Stimulated activated CD4-positive, alpha-beta T cell treated with anti-CD3 and anti-CD28 coated beads, Interleukin-15, amount 100 ng/mL, for 48 hours (primary cell): ENCODE measurements at regions not wholly inside any gene's neighbourhood (a gene's known extent, or its start where the extent isn't known, plus 50 kb on each side); places are given as distances from the start of the nearest gene placed in this dataset.

ENCODE experiments used
- DNase-seq, 2 donors: peaks; one replicate each; pipeline ENCODE4 v3.0.0-alpha.2; 2020; ENCODE audit warnings: low read depth in 2 of 2

DNA sequence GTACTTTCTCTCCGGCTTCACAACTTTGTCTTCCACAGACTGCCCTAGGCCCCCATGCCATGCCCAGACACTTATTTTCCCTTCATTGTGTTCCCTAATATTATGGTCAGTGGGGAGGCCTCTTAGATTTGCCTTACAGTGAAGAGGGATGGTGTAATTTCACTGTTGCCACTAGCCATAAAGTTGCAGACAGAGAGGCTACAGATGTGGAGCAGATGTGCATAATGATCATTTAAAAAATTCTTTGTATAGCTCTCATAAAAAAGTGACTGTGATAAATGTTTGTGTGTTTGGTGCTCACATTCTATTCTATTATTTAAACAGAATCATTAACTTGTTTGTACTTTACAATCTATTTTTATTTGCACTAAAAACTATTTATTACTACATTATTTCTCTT, 67.5 kb upstream of the FN1 start:
- no peak for DNase-seq

DNA sequence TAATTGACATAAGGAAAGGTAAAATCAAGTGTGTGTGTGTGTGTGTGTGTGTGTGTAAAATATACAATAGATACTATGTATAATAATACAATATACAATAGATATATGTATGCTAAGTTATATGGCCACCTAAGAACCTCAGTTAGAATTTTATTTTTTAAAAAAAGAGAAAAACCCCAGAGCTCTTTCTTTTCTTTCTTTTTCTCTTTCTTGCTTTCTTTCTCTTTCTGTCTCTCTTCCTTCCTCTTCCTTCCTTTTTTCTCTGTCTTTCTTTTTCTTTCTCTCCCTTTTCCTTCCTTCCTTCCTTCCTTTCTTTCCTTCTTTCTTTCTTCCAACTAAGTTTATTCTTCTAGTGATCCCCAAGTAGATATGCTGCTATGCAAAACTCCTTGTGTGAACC, 64.6 kb upstream of the FN1 start:
- no peak for DNase-seq

DNA sequence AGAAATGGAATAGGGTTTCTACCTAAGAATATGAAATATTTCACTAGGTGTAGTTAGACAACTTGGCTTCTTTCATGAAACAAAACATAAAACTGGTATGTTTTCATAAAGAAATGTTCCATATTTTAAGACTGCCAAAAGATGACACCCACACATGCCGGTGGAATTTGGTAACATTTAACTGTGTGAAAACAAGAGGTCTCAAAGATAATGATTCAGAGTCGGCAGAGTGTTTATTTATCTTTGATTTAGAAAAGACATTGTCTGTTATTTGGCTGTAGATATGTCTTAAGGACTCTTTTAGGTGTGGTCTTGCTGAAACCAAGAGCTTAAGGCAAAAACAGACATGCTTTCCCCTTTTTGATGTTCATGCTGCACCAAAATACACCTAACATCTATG, 63.5 kb upstream of the FN1 start:
- DNase-seq, result no peak

DNA sequence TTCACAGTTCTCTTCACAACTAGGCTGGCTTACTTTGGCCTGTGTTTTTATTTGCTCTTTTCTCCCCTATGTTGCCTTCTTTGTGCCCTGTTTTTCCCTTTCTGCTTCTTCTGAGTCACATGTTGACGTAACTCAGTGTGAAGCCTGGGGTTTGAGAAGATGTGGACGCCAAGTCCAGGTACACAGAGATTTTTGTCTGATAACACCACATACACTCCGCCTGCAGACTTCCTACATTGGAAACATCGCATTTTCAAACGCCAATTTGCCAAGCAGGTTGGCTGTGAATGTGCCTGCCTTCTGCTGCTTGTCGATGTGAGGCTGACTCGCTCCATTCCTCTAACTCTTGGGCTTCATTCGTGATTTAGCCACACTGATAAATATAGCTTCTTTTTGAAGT, 62.6 kb upstream of the FN1 start:
- DNase-seq, result no peak

DNA sequence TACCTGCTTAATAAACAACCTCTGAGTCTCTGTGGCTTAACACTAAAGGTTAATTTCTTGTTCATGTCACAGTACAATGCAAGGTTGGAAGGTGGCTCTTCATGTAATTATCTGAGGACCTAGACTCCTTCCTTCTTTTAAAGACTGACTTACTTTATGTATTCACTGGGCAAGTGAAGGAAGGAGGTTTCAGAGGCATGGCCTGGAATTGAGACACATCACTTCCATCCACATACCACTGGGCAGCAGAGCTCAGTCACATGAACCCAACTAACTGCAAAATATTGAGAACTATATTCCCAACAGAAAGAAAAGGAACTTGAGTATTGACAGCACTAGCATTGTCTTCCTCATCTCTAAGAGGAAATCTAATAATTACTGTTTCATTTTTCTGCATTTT, 57.5 kb upstream of the FN1 start:
- no peak for DNase-seq

DNA sequence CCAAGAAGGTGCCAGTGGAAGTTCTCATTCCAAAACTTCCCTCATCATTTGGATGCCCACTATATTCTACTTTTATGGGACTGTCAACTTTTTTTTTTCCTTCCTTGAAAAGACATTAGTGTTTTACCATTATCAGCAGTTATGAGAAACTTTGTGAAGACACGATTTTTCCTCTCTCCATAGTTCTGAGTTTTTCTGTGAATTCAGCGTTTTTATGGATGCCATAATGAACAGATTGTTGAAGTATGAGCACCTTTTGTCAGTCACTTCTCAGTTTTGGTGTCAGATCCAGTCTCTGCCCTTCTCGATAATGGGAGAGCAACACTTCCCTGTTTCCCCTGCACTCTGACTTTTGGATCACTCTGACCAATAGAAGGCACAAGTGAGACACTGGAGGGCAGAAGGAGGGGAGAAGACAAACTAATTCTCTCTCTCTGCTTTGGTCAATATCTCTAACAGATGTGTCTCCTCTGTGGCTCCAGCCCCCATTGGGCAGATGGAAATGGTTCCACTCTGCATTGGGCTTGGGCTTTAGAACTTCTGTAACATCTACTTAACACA, 53.5 kb upstream of the FN1 start:
- no peak for DNase-seq

DNA sequence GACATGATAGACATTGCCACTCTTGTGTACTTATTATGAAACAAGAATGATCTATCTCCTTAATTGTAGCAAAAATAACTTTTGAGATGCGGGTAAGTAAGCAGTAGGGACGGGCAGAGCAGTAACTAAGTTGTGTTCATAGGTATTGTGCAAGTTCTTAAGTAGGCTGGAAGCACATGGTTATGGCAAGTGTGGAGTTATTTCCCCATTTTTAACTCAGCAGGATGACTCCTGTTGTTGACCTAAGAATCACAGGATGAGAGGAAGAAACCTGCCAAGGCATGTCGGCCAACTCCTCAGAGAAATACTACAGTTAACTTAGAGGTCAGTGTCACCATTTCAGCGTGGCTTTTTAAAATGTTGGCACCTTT, 51.1 kb upstream of the FN1 start:
- no peak for DNase-seq

DNA sequence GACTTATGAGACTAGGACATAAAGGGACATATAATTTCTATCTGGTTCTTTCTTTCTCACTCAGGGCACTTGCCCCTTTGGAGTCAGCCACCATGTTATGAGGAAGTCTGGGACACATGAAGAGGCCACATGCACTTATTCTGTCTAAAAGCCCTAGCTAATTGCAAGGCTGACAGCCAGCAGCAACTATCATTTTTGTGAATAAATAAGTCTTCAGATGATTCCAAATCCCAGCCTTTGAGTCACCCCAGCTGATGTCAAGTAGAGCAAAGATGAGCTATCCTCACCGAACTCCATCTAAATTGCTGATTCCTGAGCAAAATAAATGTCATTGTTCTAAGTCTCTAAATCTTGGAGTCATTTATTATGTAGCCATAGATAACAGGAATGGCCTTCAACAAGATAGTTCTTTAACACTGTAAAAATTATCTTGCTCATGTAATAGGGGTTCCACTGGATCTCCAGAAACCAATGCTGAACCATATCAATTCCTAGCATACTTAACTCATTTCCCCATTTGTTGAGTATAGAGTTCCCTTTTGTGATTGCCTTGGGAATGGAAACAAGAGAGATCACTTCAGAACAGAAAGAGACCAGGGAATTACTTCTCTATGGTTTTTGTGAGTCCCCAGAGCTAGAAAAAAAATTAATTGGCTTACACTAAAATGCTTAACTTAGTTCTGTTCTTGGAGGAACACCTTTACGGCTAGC, 50.6 kb upstream of the FN1 start:
- no peak for DNase-seq
